ENCODE measurements at regions not wholly inside any gene's neighbourhood (a gene's known extent, or its start where the extent isn't known, plus 50 kb on each side); places are given as distances from the start of the nearest gene placed in this dataset.
"Not testable (repeated sequence)": the region's sequence is repeated elsewhere in the genome, so short reads cannot be mapped to it uniquely, and the experiment has no call there.

GRCh38 chr2:110320834-110321563 is 108.7 kb upstream of the MTLN start:
- H3K4me1 Mint-ChIP-seq; ATAC-seq (ENCODE audit: low read depth); H3K9me3 Mint-ChIP-seq; H3K27ac Mint-ChIP-seq; DNase-seq (ENCODE audit: low spot score in 2 of 2); H3K27me3 Mint-ChIP-seq; H3K36me3 Mint-ChIP-seq; H3K4me3 Mint-ChIP-seq: not testable (repeated sequence)

GRCh38 chr2:110318898-110319297 is 106.6 kb upstream of the MTLN start:
- not testable (repeated sequence) for H3K9me3 Mint-ChIP-seq; H3K27me3 Mint-ChIP-seq; H3K4me3 Mint-ChIP-seq; ATAC-seq (ENCODE audit: low read depth); H3K27ac Mint-ChIP-seq; DNase-seq (ENCODE audit: low spot score in 2 of 2); H3K36me3 Mint-ChIP-seq; H3K4me1 Mint-ChIP-seq

GRCh38 chr2:110317377-110317776 is 105.0 kb upstream of the MTLN start:
- not testable (repeated sequence) for ATAC-seq (ENCODE audit: low read depth); DNase-seq (ENCODE audit: low spot score in 2 of 2); H3K4me3 Mint-ChIP-seq; H3K27me3 Mint-ChIP-seq; H3K36me3 Mint-ChIP-seq; H3K27ac Mint-ChIP-seq; H3K4me1 Mint-ChIP-seq; H3K9me3 Mint-ChIP-seq

GRCh38 chr2:110316051-110316865 is 103.9 kb upstream of the MTLN start:
- not testable (repeated sequence) for H3K4me1 Mint-ChIP-seq; H3K27me3 Mint-ChIP-seq; H3K4me3 Mint-ChIP-seq; H3K27ac Mint-ChIP-seq; H3K36me3 Mint-ChIP-seq; DNase-seq (ENCODE audit: low spot score in 2 of 2); H3K9me3 Mint-ChIP-seq; ATAC-seq (ENCODE audit: low read depth)

GRCh38 chr2:110315054-110315820 is 102.9 kb upstream of the MTLN start:
- not testable (repeated sequence) for H3K4me1 Mint-ChIP-seq; ATAC-seq (ENCODE audit: low read depth); DNase-seq (ENCODE audit: low spot score in 2 of 2); H3K36me3 Mint-ChIP-seq; H3K27me3 Mint-ChIP-seq; H3K9me3 Mint-ChIP-seq; H3K27ac Mint-ChIP-seq; H3K4me3 Mint-ChIP-seq

DNA sequence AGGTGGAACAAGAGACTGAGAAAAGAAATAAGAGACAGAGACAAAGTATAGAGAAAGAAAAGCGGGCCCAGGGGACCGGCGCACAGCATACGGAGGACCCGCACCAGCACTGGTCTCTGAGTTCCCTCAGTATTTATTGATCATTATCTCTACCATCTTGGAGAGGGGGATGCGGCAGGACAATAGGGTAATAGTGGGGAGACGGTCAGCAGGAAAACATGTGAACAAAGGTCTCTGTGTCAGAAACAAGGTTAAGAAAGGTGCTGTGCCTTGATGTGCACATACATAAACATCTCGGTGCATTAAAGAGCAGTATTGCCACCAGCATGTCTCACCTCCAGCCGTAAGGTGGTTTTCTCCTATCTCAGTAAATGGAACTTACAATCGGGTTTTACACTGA is 102.1 kb upstream of the MTLN start:
- not testable (repeated sequence) for ATAC-seq (ENCODE audit: low read depth); DNase-seq (ENCODE audit: low spot score in 2 of 2); H3K9me3 Mint-ChIP-seq; H3K27me3 Mint-ChIP-seq; H3K4me3 Mint-ChIP-seq; H3K4me1 Mint-ChIP-seq; H3K27ac Mint-ChIP-seq; H3K36me3 Mint-ChIP-seq

DNA sequence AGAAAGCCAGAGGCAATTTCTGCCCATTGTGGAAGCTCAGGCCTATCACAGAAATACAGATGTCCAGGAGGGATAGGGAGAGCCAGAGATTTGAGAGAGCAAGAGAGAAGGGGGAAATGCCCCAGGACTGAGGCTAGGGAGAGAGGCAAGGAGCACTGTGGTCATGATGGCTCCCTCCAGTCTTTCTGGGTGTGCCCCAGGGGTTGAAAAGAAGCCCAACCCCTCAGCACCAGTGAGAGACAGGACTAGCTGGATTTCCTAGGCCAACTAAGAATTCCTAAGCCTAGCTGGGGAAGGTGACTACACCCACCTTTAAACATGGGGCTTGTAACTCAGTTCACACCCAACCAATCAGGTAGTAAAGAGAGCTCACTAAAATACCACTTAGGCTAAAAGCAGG is 100.7 kb upstream of the MTLN start:
- H3K36me3 Mint-ChIP-seq; ATAC-seq (ENCODE audit: low read depth); H3K9me3 Mint-ChIP-seq; DNase-seq (ENCODE audit: low spot score in 2 of 2); H3K4me1 Mint-ChIP-seq; H3K27ac Mint-ChIP-seq; H3K27me3 Mint-ChIP-seq; H3K4me3 Mint-ChIP-seq: not testable (repeated sequence)

- H3K27me3 Mint-ChIP-seq; H3K9me3 Mint-ChIP-seq; H3K36me3 Mint-ChIP-seq; DNase-seq (ENCODE audit: low spot score in 2 of 2); H3K4me1 Mint-ChIP-seq; H3K4me3 Mint-ChIP-seq; H3K27ac Mint-ChIP-seq; ATAC-seq (ENCODE audit: low read depth): not testable (repeated sequence)
Measured at GRCh38 chr2:110311713-110312444, 99.5 kb upstream of the MTLN start.

- not testable (repeated sequence) for H3K27ac Mint-ChIP-seq; H3K9me3 Mint-ChIP-seq; H3K27me3 Mint-ChIP-seq; H3K4me3 Mint-ChIP-seq; H3K36me3 Mint-ChIP-seq; DNase-seq (ENCODE audit: low spot score in 2 of 2); H3K4me1 Mint-ChIP-seq; ATAC-seq (ENCODE audit: low read depth)
Measured at GRCh38 chr2:110310988-110311475, 98.7 kb upstream of the MTLN start.

GRCh38 chr2:110308728-110309127 is 96.4 kb upstream of the MTLN start:
- not testable (repeated sequence) for H3K27ac Mint-ChIP-seq; H3K36me3 Mint-ChIP-seq; ATAC-seq (ENCODE audit: low read depth); H3K4me1 Mint-ChIP-seq; H3K27me3 Mint-ChIP-seq; DNase-seq (ENCODE audit: low spot score in 2 of 2); H3K9me3 Mint-ChIP-seq; H3K4me3 Mint-ChIP-seq

GRCh38 chr2:110292807-110293206 is 80.5 kb upstream of the MTLN start:
- not testable (repeated sequence) for H3K9me3 Mint-ChIP-seq; ATAC-seq (ENCODE audit: low read depth); H3K36me3 Mint-ChIP-seq; DNase-seq (ENCODE audit: low spot score in 2 of 2); H3K27me3 Mint-ChIP-seq; H3K4me1 Mint-ChIP-seq; H3K4me3 Mint-ChIP-seq; H3K27ac Mint-ChIP-seq

DNA sequence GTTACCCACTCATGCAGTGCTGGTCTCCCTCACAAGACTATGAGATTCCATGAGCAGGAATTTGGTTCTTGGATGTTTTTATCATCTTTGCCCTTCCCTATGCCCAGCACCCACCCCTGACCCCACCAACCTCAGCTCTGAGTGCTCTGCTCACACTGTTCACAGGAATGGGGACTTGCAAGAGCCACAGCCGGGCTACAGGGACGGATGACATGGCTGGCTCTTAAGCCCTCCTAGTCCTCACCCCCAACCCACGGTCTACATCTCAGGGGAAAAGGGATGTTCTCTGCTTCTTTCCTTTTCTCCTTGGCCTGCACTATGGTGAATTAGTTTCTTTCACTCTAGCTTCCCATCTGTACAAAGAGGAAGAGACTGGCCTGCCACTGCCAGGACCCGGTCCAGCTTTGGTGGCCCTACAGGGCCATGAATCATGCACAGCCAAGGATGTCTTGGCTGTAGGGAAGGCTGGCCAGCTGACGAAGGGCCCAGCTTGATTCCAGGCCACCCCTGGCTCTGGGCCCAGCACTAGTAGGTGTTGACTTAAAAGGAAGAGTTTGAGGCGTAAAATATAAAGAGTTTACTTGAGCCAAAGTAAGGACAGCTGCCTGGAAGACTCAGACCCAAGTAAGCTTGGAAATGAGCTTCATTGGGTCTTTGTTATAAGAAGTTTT is 79.7 kb upstream of the MTLN start:
- ATAC-seq (ENCODE audit: low read depth); H3K9me3 Mint-ChIP-seq; H3K36me3 Mint-ChIP-seq; H3K27ac Mint-ChIP-seq; H3K27me3 Mint-ChIP-seq; DNase-seq (ENCODE audit: low spot score in 2 of 2); H3K4me3 Mint-ChIP-seq; H3K4me1 Mint-ChIP-seq: not testable (repeated sequence)

DNA sequence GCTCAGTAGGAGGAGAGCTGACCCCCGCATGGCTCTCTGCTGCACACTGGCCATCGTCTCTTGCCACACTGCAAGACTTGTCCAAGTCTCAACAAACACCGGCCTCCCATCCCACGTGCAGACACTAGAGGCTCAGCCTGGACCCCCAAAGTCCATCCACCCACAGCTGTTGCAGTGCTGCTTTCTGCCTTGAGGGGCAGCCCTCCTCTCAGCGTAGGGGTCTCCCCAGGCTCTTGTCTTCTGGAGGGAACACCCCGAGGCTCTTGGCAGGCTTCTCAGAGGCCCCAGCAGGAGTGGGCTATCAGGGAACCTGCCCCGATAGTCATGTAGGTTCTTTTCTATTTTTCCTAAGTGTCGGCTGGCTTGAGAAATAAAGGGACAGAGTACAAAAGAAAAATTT is 75.5 kb upstream of the MTLN start:
- H3K4me3 Mint-ChIP-seq; H3K4me1 Mint-ChIP-seq; ATAC-seq (ENCODE audit: low read depth); DNase-seq (ENCODE audit: low spot score in 2 of 2); H3K9me3 Mint-ChIP-seq; H3K27ac Mint-ChIP-seq; H3K36me3 Mint-ChIP-seq; H3K27me3 Mint-ChIP-seq: not testable (repeated sequence)
